ENCODE measurements at regions not wholly inside any gene's neighbourhood (a gene's known extent, or its start where the extent isn't known, plus 50 kb on each side); places are given as distances from the start of the nearest gene placed in this dataset.
"Not testable (repeated sequence)": the region's sequence is repeated elsewhere in the genome, so short reads cannot be mapped to it uniquely, and the experiment has no call there.

DNA sequence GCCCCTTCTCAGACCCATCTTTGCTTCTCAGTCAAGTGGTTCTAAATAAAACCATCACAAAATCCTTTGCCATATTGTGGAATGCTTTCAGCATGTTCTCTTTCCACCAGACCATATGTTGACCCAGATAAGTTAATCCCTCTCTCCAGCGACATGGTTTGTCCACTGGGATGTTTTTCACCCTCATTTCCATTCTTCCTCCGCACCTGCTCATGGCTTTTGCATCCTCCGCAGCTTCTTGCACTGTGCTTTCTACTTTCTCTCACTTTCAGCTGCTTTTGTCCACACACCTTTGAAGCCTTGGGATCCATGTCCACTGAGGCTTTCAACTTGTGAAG lies 52.3 kb upstream of the WAC start:
- Histone ChIP-seq H3K27ac (no peak overlapping the region), H3K27me3 (no peaks in the 10 kb centered on the region), H3K9me3 (no peaks in the 10 kb centered on the region), H3K36me3 (no peaks in the 10 kb centered on the region), H3K4me3 (no peak overlapping the region), H3K9ac (ENCODE audit: low read depth in 2 of 2, low read length in 2 of 2) (no peak overlapping the region), H3K4me1 (no peaks in the 10 kb centered on the region)
- intact Hi-C loops (cut with DNase I): no loop called here
- DNase-seq: no peak
- TF ChIP-seq, protein P1, sequence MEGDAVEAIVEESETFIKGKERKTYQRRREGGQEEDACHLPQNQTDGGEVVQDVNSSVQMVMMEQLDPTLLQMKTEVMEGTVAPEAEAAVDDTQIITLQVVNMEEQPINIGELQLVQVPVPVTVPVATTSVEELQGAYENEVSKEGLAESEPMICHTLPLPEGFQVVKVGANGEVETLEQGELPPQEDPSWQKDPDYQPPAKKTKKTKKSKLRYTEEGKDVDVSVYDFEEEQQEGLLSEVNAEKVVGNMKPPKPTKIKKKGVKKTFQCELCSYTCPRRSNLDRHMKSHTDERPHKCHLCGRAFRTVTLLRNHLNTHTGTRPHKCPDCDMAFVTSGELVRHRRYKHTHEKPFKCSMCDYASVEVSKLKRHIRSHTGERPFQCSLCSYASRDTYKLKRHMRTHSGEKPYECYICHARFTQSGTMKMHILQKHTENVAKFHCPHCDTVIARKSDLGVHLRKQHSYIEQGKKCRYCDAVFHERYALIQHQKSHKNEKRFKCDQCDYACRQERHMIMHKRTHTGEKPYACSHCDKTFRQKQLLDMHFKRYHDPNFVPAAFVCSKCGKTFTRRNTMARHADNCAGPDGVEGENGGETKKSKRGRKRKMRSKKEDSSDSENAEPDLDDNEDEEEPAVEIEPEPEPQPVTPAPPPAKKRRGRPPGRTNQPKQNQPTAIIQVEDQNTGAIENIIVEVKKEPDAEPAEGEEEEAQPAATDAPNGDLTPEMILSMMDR (IDR thresholded peaks at IDR 0.05): no peak

DNA sequence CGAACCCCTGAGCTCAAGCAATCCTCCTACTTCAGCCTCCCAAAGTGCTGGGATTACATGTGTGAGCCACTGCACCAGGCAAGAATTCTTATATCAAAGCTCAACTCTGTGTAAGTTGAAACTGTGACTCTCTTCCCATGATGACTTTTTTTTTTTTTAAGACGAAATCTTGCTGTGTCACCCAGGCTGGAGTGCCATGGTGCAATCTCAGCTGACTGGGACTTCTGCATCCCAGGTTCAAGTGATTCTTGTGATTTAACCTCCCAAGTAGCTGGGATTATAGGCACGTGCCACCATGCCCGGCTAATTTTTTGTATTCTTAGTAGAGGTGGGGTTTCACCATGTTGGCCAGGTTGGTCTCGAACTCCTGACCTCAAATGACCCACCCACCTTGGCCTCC lies 51.6 kb upstream of the WAC start:
- H3K9ac ChIP-seq (ENCODE audit: low read depth in 2 of 2, low read length in 2 of 2); H3K4me1 ChIP-seq; intact Hi-C loops (cut with DNase I); H3K4me3 ChIP-seq; H3K9me3 ChIP-seq; H3K27me3 ChIP-seq; H3K27ac ChIP-seq; H3K36me3 ChIP-seq; DNase-seq: not testable (repeated sequence)

DNA sequence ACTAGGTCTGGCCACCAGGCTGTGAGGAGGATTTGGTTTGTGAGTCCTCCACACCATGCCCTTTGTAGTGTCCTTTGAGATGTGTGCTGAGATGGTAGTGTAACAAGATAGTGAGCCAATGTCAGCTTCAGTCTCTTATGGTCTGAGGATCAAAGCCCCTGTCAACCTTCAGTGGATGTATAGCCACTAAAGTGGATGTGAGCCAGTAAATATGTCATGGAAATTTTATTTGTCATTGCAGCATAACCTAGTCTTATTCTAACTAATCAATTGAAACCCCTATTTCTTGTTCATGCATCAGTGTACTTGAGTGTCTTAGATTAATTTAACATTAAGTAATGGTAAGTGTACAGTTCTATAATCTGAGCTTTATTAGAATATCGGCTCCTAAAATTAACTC lies 51.0 kb upstream of the WAC start:
- intact Hi-C loops (cut with DNase I): no loop called here
- Histone ChIP-seq H3K9me3 (no peaks in the 10 kb centered on the region), H3K36me3 (no peaks in the 10 kb centered on the region), H3K27me3 (no peaks in the 10 kb centered on the region), H3K9ac (ENCODE audit: low read depth in 2 of 2, low read length in 2 of 2) (no peak overlapping the region), H3K27ac (no peak overlapping the region), H3K4me3 (no peak overlapping the region), H3K4me1 (no peaks in the 10 kb centered on the region)
- DNase-seq: no peak
- TF ChIP-seq, protein P1 (IDR thresholded peaks at IDR 0.05): no peak

All from colonic mucosa (tissue), 4 donors.